SU-DHL-6 (cell line): ENCODE measurements at regions not wholly inside any gene's neighbourhood (a gene's known extent, or its start where the extent isn't known, plus 50 kb on each side); places are given as distances from the start of the nearest gene placed in this dataset.

Experiments used
- CTCF ChIP-seq: fragments of 200-600 bp; sonication (generic); IDR thresholded peaks from one replicate; pipeline ENCODE4 v1.5.1; 2017; ENCODE audit warnings: antibody characterized with exemption, mild to moderate bottlenecking, low read length, moderate library complexity; ENCODE audit not compliant: insufficient read depth, poor library complexity, severe bottlenecking
- EZH2phosphoT487 ChIP-seq: fragments of 200-600 bp; sonication (generic), shearing (Covaris generic); conservative IDR thresholded peaks from 2 replicates; pipeline ENCODE4 v1.6.1; 2018; ENCODE audit warnings: mild to moderate bottlenecking, antibody characterized with exemption, low read length, moderate library complexity, mixed read lengths

- no peak for TF ChIP-seq CTCF
- no peak for TF ChIP-seq EZH2phosphoT487
These were observed 84.5 kb downstream of the FAM241B start for GRCh38 chr10:69714572-69714971.
